ENCODE measurements at regions not wholly inside any gene's neighbourhood (a gene's known extent, or its start where the extent isn't known, plus 50 kb on each side); places are given as distances from the start of the nearest gene placed in this dataset.

DNA sequence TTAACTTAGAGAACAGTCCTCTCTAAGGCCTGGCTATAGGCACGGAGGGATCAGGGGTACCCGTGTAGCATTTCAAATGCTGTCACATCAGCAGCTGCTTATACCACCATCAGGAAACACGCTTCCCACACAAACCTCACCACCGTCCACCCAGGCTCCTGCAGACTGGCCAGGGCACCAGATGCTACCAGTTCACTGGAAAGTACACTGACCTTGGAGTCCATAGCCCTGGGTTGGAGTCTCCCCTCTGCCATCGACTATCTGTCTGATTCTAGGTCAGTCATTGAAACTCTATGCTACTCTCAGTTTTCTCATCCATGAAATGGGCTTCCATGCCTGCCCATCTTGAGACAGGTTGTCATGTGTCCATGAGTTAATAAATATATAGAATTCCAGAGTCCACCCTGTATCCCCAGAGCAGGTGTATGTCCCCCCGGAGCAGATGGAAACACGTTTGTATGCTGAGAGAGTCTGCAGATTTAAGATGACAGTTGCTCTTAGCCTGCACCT, 156.0 kb upstream of the SMAD3 start:
- intact Hi-C loops (cut with DNase I) = no loop called here
- TF ChIP-seq, protein P1, sequence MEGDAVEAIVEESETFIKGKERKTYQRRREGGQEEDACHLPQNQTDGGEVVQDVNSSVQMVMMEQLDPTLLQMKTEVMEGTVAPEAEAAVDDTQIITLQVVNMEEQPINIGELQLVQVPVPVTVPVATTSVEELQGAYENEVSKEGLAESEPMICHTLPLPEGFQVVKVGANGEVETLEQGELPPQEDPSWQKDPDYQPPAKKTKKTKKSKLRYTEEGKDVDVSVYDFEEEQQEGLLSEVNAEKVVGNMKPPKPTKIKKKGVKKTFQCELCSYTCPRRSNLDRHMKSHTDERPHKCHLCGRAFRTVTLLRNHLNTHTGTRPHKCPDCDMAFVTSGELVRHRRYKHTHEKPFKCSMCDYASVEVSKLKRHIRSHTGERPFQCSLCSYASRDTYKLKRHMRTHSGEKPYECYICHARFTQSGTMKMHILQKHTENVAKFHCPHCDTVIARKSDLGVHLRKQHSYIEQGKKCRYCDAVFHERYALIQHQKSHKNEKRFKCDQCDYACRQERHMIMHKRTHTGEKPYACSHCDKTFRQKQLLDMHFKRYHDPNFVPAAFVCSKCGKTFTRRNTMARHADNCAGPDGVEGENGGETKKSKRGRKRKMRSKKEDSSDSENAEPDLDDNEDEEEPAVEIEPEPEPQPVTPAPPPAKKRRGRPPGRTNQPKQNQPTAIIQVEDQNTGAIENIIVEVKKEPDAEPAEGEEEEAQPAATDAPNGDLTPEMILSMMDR (IDR thresholded peaks at IDR 0.05) = no peak
- peaks cover 16% of the 10 kb centered on the region for H3K4me1 ChIP-seq

DNA sequence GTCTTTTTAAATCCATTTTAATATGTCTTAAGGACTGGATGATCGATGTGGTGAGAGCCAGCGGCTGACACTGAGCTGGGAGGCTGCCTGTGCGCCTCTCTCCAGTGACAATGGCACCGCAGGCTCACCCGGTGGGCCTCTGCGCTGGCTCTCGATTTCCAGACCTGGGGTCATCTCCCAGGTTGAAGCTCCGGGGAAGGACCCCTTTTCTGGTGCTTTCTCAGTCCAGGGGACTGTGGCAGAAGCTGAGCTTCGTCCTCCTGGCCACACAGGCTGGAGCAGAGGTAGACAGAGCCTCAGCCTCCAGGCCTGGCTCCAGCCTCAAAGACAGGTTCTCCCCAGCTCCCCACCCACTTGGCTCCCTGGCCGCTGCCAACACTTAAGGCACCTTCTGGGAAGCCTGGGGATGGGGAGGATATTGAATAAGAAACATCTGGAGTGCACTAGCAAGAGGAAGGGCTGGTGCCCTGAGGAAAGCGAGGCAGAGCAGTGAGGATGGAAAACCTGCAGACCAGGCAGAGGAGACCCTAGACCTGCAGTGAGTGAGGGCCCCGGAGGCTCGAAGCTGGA, 154.2 kb upstream of the SMAD3 start:
- Histone ChIP-seq H3K27ac (no peak overlapping the region), H3K4me1 (peaks cover 16% of the 10 kb centered on the region), H3K27me3 (no peaks in the 10 kb centered on the region), H3K36me3 (no peaks in the 10 kb centered on the region), H3K4me3 (no peak overlapping the region), H3K9me3 (no peaks in the 10 kb centered on the region)
- ATAC-seq (no peak), DNase-seq (no peak)
- TF ChIP-seq, protein P1 (IDR thresholded peaks at IDR 0.05) = no peak
- intact Hi-C loops (cut with DNase I) = no loop called here

More for the DNA sequence above, 156.0 kb upstream of the SMAD3 start:
- Histone ChIP-seq H3K36me3 (no peaks in the 10 kb centered on the region), H3K9me3 (no peaks in the 10 kb centered on the region), H3K4me3 (no peak overlapping the region), H3K27ac (no peak overlapping the region), H3K27me3 (no peaks in the 10 kb centered on the region)
- ATAC-seq (no peak), DNase-seq (no peak)

DNA sequence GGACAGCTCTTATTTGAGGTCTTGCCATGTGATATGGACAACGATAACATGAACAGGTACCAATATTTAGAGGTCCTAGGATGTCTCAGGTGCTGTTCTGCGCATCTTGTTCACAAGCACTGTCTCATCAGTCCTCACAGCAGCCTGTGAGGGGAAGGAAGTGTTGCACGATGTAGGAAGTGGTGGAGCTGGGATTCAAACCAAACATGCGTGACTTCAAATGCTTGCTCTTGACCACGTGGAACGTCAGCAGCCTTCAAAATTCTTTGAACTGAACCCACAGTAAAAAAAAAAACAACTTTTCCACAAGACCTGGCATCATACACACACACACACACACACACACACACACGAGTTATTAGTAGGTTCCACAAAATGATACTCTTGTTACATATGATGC, 153.4 kb upstream of the SMAD3 start:
- TF ChIP-seq, protein P1 (IDR thresholded peaks at IDR 0.05) = no peak
- intact Hi-C loops (cut with DNase I) = no loop called here

DNA sequence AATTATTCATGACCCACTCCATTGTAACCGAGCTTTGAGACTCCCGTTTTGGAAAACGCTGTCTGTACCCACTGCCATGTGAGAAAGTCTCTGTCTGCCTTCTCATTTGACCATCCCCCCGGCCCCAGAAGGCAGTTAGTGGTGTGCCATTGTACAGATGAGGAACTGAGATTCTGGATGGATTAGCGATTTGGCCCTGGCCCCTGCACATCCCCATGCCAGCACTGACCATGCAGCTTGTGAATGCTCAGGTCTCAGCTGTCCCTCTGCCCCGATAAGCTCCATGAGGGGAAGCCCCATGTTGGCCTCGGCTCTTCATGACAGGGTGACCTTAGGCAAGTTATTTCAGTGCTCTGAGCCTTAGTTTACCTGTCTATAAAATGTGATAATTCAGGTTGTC, 153.0 kb upstream of the SMAD3 start:
- TF ChIP-seq, protein P1 (IDR thresholded peaks at IDR 0.05) = no peak
- Histone ChIP-seq H3K9me3 (no peaks in the 10 kb centered on the region), H3K27me3 (no peaks in the 10 kb centered on the region), H3K4me1 (peaks cover 16% of the 10 kb centered on the region), H3K36me3 (no peaks in the 10 kb centered on the region), H3K27ac (no peak overlapping the region), H3K4me3 (no peak overlapping the region)
- intact Hi-C loops (cut with DNase I) = no loop called here
- DNase-seq (no peak), ATAC-seq (no peak)

More for the DNA sequence above, 153.4 kb upstream of the SMAD3 start:
- H3K27me3 ChIP-seq = no peaks in the 10 kb centered on the region
- H3K36me3 ChIP-seq = no peaks in the 10 kb centered on the region
- H3K4me1 ChIP-seq = peaks cover 16% of the 10 kb centered on the region
- no peak overlapping the region for H3K4me3 ChIP-seq
- H3K27ac ChIP-seq = no peak overlapping the region
- ATAC-seq = no peak
- H3K9me3 ChIP-seq = no peaks in the 10 kb centered on the region
- no peak for DNase-seq

DNA sequence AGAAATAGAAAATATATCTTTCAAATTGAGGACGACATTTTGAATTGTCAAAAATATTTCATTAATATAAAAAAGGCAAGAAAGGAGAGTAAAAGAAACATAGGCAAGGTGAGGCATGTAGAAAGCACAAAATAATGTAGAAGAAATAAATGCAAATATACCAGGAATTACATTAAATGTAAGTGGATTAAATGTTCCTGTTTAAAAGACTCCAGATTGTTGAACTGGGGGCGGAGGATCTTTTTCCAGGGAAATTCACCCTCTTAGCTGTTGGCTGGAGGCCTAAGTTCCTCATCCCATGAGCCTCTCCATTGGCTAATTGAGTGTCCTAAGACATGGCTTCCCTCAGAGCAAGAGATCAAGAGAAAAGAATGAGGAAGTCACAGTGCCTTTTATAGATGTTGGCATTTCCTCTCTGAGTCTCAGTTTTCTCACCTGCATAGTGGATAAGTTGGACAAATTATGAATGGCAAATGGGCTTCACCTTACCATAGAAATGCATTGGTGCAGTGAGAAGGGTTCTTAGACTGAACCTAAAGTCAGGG, 147.4 kb upstream of the SMAD3 start:
- intact Hi-C loops (cut with DNase I) = no loop called here
- Histone ChIP-seq H3K27me3 (no peaks in the 10 kb centered on the region), H3K4me1 (no peaks in the 10 kb centered on the region), H3K9me3 (no peaks in the 10 kb centered on the region), H3K36me3 (no peaks in the 10 kb centered on the region), H3K27ac (no peak overlapping the region), H3K4me3 (no peak overlapping the region)
- ATAC-seq = no peak
- no peak for DNase-seq
- TF ChIP-seq, protein P1 (IDR thresholded peaks at IDR 0.05) = no peak
